T-cell (primary cell): ENCODE measurements at regions not wholly inside any gene's neighbourhood (a gene's known extent, or its start where the extent isn't known, plus 50 kb on each side); places are given as distances from the start of the nearest gene placed in this dataset.

Experiments
- ATAC-seq, 4 experiments: fragments of 200-7000 bp in 3 of 4; fragments of 150-1000 bp in 1 of 4; cut with Tn5 transposase; replicated peaks in 1 of 4; 1 replicate in 3 of 4; 2 replicates in 1 of 4; pipeline ENCODE4 v1.10.0; 2021; ENCODE audit warnings: moderate library complexity in 3 of 4, mild to moderate bottlenecking in 2 of 4, moderate number of reproducible peaks in 1 of 4
- CTCF ChIA-PET, 2 donors: fragments of 300-600 bp; sonication (Branson Sonifier 250); formaldehyde crosslinking; loops; one replicate each; lab custom pipeline; 2022; ENCODE audit warnings: antibody characterized with exemption in 2 of 2; lab: Charles Lee
- POLR2A ChIA-PET, 2 donors: fragments of 300-600 bp; sonication (Branson Sonifier 250); formaldehyde crosslinking; loops; one replicate each; lab custom pipeline; 2022; ENCODE audit warnings: antibody characterized with exemption in 2 of 2; lab: Charles Lee
- DNase-seq, 35 experiments: peaks; one replicate each; pipeline versions ENCODE4 v3.0.0 to v3.0.0-alpha.2; 2013 to 2023
- H3K27ac ChIP-seq: one replicate; pipeline ENCODE4 v1.5.1; 2013; ENCODE audit warnings: low read length
- H3K27me3 ChIP-seq, 2 experiments: replicated peaks in 1 of 2; 1 replicate in 1 of 2; 2 replicates in 1 of 2; pipeline versions ENCODE4 v1.6.1 to v1.7.0; 2013; ENCODE audit warnings: low read length in 1 of 2, mixed read lengths in 1 of 2; ENCODE audit not compliant: control insufficient read depth in 2 of 2, insufficient read depth in 2 of 2; ENCODE audit errors: extremely low read depth in 1 of 2
- H3K36me3 ChIP-seq, 2 donors: 1 replicate in 1 of 2; 2 replicates in 1 of 2; pipeline versions ENCODE4 v1.6.1 to v1.7.0; 2013; ENCODE audit warnings: low read length in 1 of 2; ENCODE audit not compliant: control insufficient read depth in 2 of 2, insufficient read depth in 1 of 2; ENCODE audit errors: extremely low read depth in 1 of 2
- H3K4me1 ChIP-seq, 2 experiments: 1 replicate in 1 of 2; 2 replicates in 1 of 2; pipeline versions ENCODE4 v1.6.1 to v1.7.0; 2013; ENCODE audit warnings: low read length in 2 of 2, mixed read lengths in 1 of 2; ENCODE audit not compliant: insufficient read depth in 2 of 2, control insufficient read depth in 1 of 2; ENCODE audit errors: extremely low read depth in 1 of 2
- H3K4me3 ChIP-seq, 2 donors: 1 replicate in 1 of 2; 2 replicates in 1 of 2; pipeline versions ENCODE4 v1.5.1 to v1.7.0; 2013; ENCODE audit warnings: mild to moderate bottlenecking in 2 of 2, low read length in 1 of 2, moderate library complexity in 1 of 2; ENCODE audit not compliant: control insufficient read depth in 1 of 2; ENCODE audit errors: extremely low read depth in 1 of 2
- H3K9me3 ChIP-seq: 2 replicates; pipeline ENCODE4 v1.7.0; 2013
- H3K27ac Mint-ChIP-seq, 2 donors: one replicate each; pipeline ENCODE4 v1.8.0; 2020 to 2021; ENCODE audit warnings: mild to moderate bottlenecking in 2 of 2, mixed read lengths in 2 of 2
- H3K27me3 Mint-ChIP-seq, 2 donors: one replicate each; pipeline ENCODE4 v1.8.0; 2021 to 2022; ENCODE audit warnings: mixed read lengths in 2 of 2
- H3K36me3 Mint-ChIP-seq: one replicate; pipeline ENCODE4 v1.8.0; 2021; ENCODE audit warnings: mixed read lengths
- H3K4me1 Mint-ChIP-seq, 3 donors: one replicate each; pipeline ENCODE4 v1.8.0; 2020 to 2022; ENCODE audit warnings: mixed read lengths in 3 of 3, mild to moderate bottlenecking in 1 of 3
- H3K4me3 Mint-ChIP-seq, 3 donors: one replicate each; pipeline ENCODE4 v1.8.0; 2020 to 2022; ENCODE audit warnings: mild to moderate bottlenecking in 3 of 3, mixed read lengths in 3 of 3, moderate library complexity in 3 of 3
- H3K9me3 Mint-ChIP-seq, 3 donors: one replicate each; pipeline ENCODE4 v1.8.0; 2020 to 2022; ENCODE audit warnings: mixed read lengths in 3 of 3
- WGBS: methylation state at CpG from one replicate; pipeline ENCODE4 v1.1.5; 2013; ENCODE audit warnings: missing lambda C conversion rate; ENCODE audit not compliant: insufficient coverage; 5-methylcytosine and 5-hydroxymethylcytosine counted together

- Histone ChIP-seq H3K27ac (no peak overlapping the region), H3K4me1 (no peaks in the 10 kb centered on the region), H3K9me3 (no peaks in the 10 kb centered on the region), H3K27me3 (no peaks in the 10 kb centered on the region), H3K4me3 (no peak overlapping the region), H3K36me3 (no peaks in the 10 kb centered on the region)
- H3K27me3 Mint-ChIP-seq: no peaks in the 10 kb centered on the region
- 63% methylated on average over 1 of the region's 2 CpGs for WGBS
- POLR2A ChIA-PET: no interaction called here
- peaks cover 0 to 4% (median 0%) of the 10 kb centered on the region in 3 donors for H3K9me3 Mint-ChIP-seq
- H3K4me3 Mint-ChIP-seq: no peak overlapping the region
- no peaks in the 10 kb centered on the region for H3K36me3 Mint-ChIP-seq
- no peaks in the 10 kb centered on the region for H3K4me1 Mint-ChIP-seq
- H3K27ac Mint-ChIP-seq: no peak overlapping the region
- CTCF ChIA-PET: no interaction called here
- DNase-seq: no peak
- ATAC-seq: no peak
Measured at GRCh38 chr2:146321175-146321574, 1523.7 kb upstream of the ACVR2A start.

DNA sequence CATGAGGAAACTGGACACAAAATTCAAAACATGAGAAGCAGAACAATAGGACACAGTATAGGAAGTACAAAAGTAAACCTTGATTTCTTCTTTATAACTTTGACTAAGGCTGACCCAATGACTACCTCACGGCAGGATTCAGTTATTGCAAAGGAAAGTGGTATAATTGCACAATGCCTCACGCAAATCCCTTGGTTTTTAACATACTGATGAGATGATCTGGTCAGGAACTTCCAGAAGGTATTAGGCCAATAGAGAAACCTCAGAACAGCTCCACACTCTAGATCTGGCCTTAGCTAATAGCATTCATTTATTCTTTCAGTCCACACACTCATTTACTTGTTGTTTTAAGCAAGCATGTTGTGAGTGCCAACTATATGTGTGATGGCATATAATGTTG is 1526.9 kb upstream of the ACVR2A start:
- H3K36me3 ChIP-seq: no peaks in the 10 kb centered on the region
- WGBS: 100% methylated on average over 1 of the region's 2 CpGs
- Mint-ChIP-seq H3K4me3 (no peak overlapping the region), H3K4me1 (no peaks in the 10 kb centered on the region), H3K9me3 (peaks cover 0 to 4% (median 0%) of the 10 kb centered on the region in 3 donors), H3K27ac (no peak overlapping the region), H3K36me3 (no peaks in the 10 kb centered on the region), H3K27me3 (no peaks in the 10 kb centered on the region)
- ATAC-seq (no peak), DNase-seq (no peak)
- POLR2A ChIA-PET: no interaction called here
- CTCF ChIA-PET: no interaction called here
- no peaks in the 10 kb centered on the region for H3K9me3 ChIP-seq
- H3K4me1 ChIP-seq: no peaks in the 10 kb centered on the region
- H3K4me3 ChIP-seq: no peak overlapping the region
- no peaks in the 10 kb centered on the region for H3K27me3 ChIP-seq
- no peak overlapping the region for H3K27ac ChIP-seq

- no CpG with 5 or more reads among the region's 2 CpGs for WGBS
- Histone ChIP-seq H3K27me3 (no peaks in the 10 kb centered on the region), H3K4me3 (no peak overlapping the region), H3K36me3 (no peaks in the 10 kb centered on the region), H3K9me3 (no peaks in the 10 kb centered on the region), H3K4me1 (no peaks in the 10 kb centered on the region), H3K27ac (no peak overlapping the region)
- H3K9me3 Mint-ChIP-seq: peaks cover 0 to 6% (median 0%) of the 10 kb centered on the region in 3 donors
- H3K27ac Mint-ChIP-seq: no peak overlapping the region
- no peaks in the 10 kb centered on the region for H3K36me3 Mint-ChIP-seq
- no peaks in the 10 kb centered on the region for H3K4me1 Mint-ChIP-seq
- CTCF ChIA-PET: no interaction called here
- no peak overlapping the region for H3K4me3 Mint-ChIP-seq
- DNase-seq (no peak), ATAC-seq (no peak)
- POLR2A ChIA-PET: no interaction called here
- H3K27me3 Mint-ChIP-seq: no peaks in the 10 kb centered on the region
Measured at GRCh38 chr2:146312899-146313298, 1531.9 kb upstream of the ACVR2A start.

DNA sequence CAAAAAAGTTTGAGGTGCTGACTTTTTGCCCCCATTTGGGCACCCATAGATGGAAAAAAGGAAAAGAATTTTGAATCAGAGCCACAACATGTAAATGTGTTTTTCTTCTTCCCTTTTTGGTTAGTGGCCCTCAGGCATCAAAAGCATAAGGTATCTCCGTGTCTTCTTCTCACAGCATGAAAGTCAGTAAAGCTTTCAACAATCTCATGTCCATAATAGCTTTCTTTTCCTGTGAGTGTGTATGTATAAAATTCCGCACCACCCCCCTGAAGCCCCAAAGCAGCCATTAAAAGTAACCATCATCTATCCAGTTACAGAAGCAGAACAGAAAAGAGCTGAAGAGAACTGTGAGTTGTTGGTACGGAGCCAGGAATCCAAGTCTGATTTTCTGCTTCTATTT is 1539.7 kb upstream of the ACVR2A start:
- ATAC-seq (no peak), DNase-seq (no peak)

DNA sequence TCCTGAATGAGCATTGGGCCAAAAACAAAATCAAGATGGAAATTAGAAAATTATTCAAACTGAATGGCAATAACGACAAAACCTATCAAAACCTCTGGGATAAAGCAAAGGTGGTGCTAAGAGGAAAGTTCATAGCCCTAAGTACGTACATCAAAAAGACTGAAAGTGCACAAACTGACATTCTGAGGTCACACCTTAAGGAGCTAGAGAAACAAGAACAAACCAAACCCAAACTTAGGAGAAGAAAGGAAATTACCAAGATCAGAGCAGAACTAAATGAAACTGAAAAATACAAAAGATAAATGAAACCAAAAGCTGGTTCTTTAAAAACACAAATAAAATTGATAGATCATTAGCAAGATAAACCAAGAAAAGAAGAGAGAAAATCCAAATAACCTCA is 1543.5 kb upstream of the ACVR2A start:
- Histone ChIP-seq H3K4me1 (no peaks in the 10 kb centered on the region), H3K9me3 (no peaks in the 10 kb centered on the region), H3K27me3 (no peaks in the 10 kb centered on the region), H3K36me3 (no peaks in the 10 kb centered on the region), H3K27ac (no peak overlapping the region), H3K4me3 (no peak overlapping the region)
- Mint-ChIP-seq H3K4me3 (no peak overlapping the region), H3K27ac (no peak overlapping the region), H3K27me3 (no peaks in the 10 kb centered on the region), H3K9me3 (peaks cover 13 to 31% (median 29%) of the 10 kb centered on the region in 3 donors), H3K4me1 (no peaks in the 10 kb centered on the region), H3K36me3 (no peaks in the 10 kb centered on the region)
- ChIA-PET POLR2A (no interaction called here), CTCF (no interaction called here)
- no peak for ATAC-seq
- WGBS: no CpG with 5 or more reads among the region's 2 CpGs
- DNase-seq: no peak

More for the DNA sequence above, 1539.7 kb upstream of the ACVR2A start:
- no peaks in the 10 kb centered on the region for H3K9me3 ChIP-seq
- ChIA-PET POLR2A (no interaction called here), CTCF (no interaction called here)
- no CpG with 5 or more reads among the region's 3 CpGs for WGBS
- H3K36me3 Mint-ChIP-seq: no peaks in the 10 kb centered on the region
- H3K4me3 ChIP-seq: no peak overlapping the region
- H3K27ac Mint-ChIP-seq: no peak overlapping the region
- no peaks in the 10 kb centered on the region for H3K4me1 ChIP-seq
- no peaks in the 10 kb centered on the region for H3K36me3 ChIP-seq
- H3K9me3 Mint-ChIP-seq: peaks cover 19 to 20% (median 19%) of the 10 kb centered on the region in 3 donors
- no peak overlapping the region for H3K4me3 Mint-ChIP-seq
- no peaks in the 10 kb centered on the region for H3K27me3 ChIP-seq
- H3K27me3 Mint-ChIP-seq: no peaks in the 10 kb centered on the region
- H3K4me1 Mint-ChIP-seq: no peaks in the 10 kb centered on the region
- no peak overlapping the region for H3K27ac ChIP-seq

GRCh38 chr2:146295080-146295670 is 1549.7 kb upstream of the ACVR2A start:
- Mint-ChIP-seq H3K27ac (no peak overlapping the region), H3K4me1 (no peaks in the 10 kb centered on the region), H3K36me3 (no peaks in the 10 kb centered on the region), H3K4me3 (no peak overlapping the region), H3K27me3 (no peaks in the 10 kb centered on the region), H3K9me3 (peaks cover 10 to 28% (median 18%) of the 10 kb centered on the region in 3 donors)
- Histone ChIP-seq H3K9me3 (no peaks in the 10 kb centered on the region), H3K4me3 (no peak overlapping the region), H3K27ac (no peak overlapping the region), H3K4me1 (no peaks in the 10 kb centered on the region), H3K27me3 (no peaks in the 10 kb centered on the region), H3K36me3 (no peaks in the 10 kb centered on the region)
- ChIA-PET CTCF (no interaction called here), POLR2A (no interaction called here)
- no CpG with 5 or more reads among the region's 1 CpG for WGBS
- DNase-seq (no peak), ATAC-seq (no peak)

GRCh38 chr2:146287281-146287680 is 1557.5 kb upstream of the ACVR2A start:
- no peaks in the 10 kb centered on the region for H3K4me1 ChIP-seq
- CTCF ChIA-PET: no interaction called here
- POLR2A ChIA-PET: no interaction called here
- WGBS: no CpG with 5 or more reads among the region's 1 CpG
- H3K4me3 ChIP-seq: no peak overlapping the region
- Mint-ChIP-seq H3K4me1 (no peaks in the 10 kb centered on the region), H3K27me3 (no peaks in the 10 kb centered on the region), H3K9me3 (peaks cover 21 to 34% (median 22%) of the 10 kb centered on the region in 3 donors), H3K4me3 (no peak overlapping the region), H3K27ac (no peak overlapping the region), H3K36me3 (no peaks in the 10 kb centered on the region)
- DNase-seq (no peak), ATAC-seq (no peak)
- H3K27me3 ChIP-seq: no peaks in the 10 kb centered on the region
- no peaks in the 10 kb centered on the region for H3K9me3 ChIP-seq
- H3K36me3 ChIP-seq: no peaks in the 10 kb centered on the region
- no peak overlapping the region for H3K27ac ChIP-seq
